Omental fat pad (tissue), 3 donors: ENCODE measurements at regions not wholly inside any gene's neighbourhood (a gene's known extent, or its start where the extent isn't known, plus 50 kb on each side); places are given as distances from the start of the nearest gene placed in this dataset.
"Not testable (repeated sequence)": the region's sequence is repeated elsewhere in the genome, so short reads cannot be mapped to it uniquely, and the experiment has no call there.

ENCODE experiments used
- ATAC-seq: fragments of 150-250 bp; one replicate; pipeline ENCODE4 v1.9.1; 2016; ENCODE audit warnings: mild to moderate bottlenecking, moderate library complexity; ENCODE audit not compliant: low FRiP score
- DNase-seq: peaks from one replicate; pipeline ENCODE4 v3.0.0-alpha.2; 2019; ENCODE audit warnings: low spot score
- CTCF ChIP-seq, 3 donors: fragments of 450-650 bp; IDR thresholded peaks; one replicate each; pipeline ENCODE4 v1.5.1; 2016 to 2017; ENCODE audit warnings: antibody characterized with exemption in 3 of 3, mild to moderate bottlenecking in 3 of 3, moderate library complexity in 2 of 3

GRCh38 chr6:119942078-119942752 is 592.7 kb upstream of the MAN1A1 start:
- DNase-seq (no peak), ATAC-seq (no peak)
- no peak for TF ChIP-seq CTCF (IDR thresholded peaks at IDR 0.05)

GRCh38 chr6:119938752-119939151 is 589.2 kb upstream of the MAN1A1 start:
- DNase-seq (no peak), ATAC-seq (no peak)
- TF ChIP-seq CTCF (IDR thresholded peaks at IDR 0.05) = no peak

GRCh38 chr6:119934816-119935215 is 585.3 kb upstream of the MAN1A1 start:
- TF ChIP-seq CTCF (IDR thresholded peaks at IDR 0.05) = no peak
- ATAC-seq (no peak), DNase-seq (no peak)

- DNase-seq = no peak
- ATAC-seq = no peak
- TF ChIP-seq CTCF (IDR thresholded peaks at IDR 0.05) = no peak
These were observed 579.6 kb upstream of the MAN1A1 start for GRCh38 chr6:119929121-119929520.

GRCh38 chr6:119924888-119925287 is 575.3 kb upstream of the MAN1A1 start:
- not testable (repeated sequence) for DNase-seq

GRCh38 chr6:119922814-119923213 is 573.3 kb upstream of the MAN1A1 start:
- no peak for DNase-seq
- TF ChIP-seq CTCF (IDR thresholded peaks at IDR 0.05) = no peak
- no peak for ATAC-seq

More at GRCh38 chr6:119924888-119925287, 575.3 kb upstream of the MAN1A1 start:
- not testable (repeated sequence) for ATAC-seq

GRCh38 chr6:119921491-119922010 is 572.0 kb upstream of the MAN1A1 start:
- DNase-seq (no peak), ATAC-seq (no peak)
- TF ChIP-seq CTCF (IDR thresholded peaks at IDR 0.05) = no peak
